SK-N-SH treated with all-trans-retinoic acid at 6 μM for 48 hours (cell line): ENCODE measurements at regions not wholly inside any gene's neighbourhood (a gene's known extent, or its start where the extent isn't known, plus 50 kb on each side); places are given as distances from the start of the nearest gene placed in this dataset.

Experiments used
- ATAC-seq: fragments of 200-7000 bp; cut with Tn5 transposase; 3 replicates; pipeline ENCODE4 v1.9.1; 2020; ENCODE audit warnings: mild to moderate bottlenecking, moderate library complexity
- ARNTL ChIP-seq: fragments of 450-650 bp; formaldehyde crosslinking; IDR thresholded peaks from 2 replicates; pipeline ENCODE4 v1.5.0; 2020; ENCODE audit warnings: low read depth, mild to moderate bottlenecking, moderate library complexity, borderline replicate concordance
- BACH2 ChIP-seq: fragments of 250-450 bp; sonication (Bioruptor Pico); IDR thresholded peaks from 2 replicates; pipeline ENCODE4 v1.9.0; 2021; ENCODE audit warnings: mild to moderate bottlenecking, borderline replicate concordance
- CREB5 ChIP-seq: fragments of 250-450 bp; sonication (Bioruptor Pico); IDR thresholded peaks from 2 replicates; pipeline ENCODE4 v1.5.1; 2020; ENCODE audit warnings: low read depth, mild to moderate bottlenecking, moderate library complexity
- ESRRG ChIP-seq: fragments of 250-450 bp; sonication (Bioruptor Pico); IDR thresholded peaks from 2 replicates; pipeline ENCODE4 v1.6.1; 2021; ENCODE audit warnings: mild to moderate bottlenecking
- GLIS3 ChIP-seq: fragments of 250-450 bp; sonication (Bioruptor Pico); IDR thresholded peaks from 2 replicates; pipeline ENCODE4 v1.5.0; 2020; ENCODE audit warnings: mild to moderate bottlenecking, moderate library complexity
- ISL1 ChIP-seq: fragments of 250-450 bp; sonication (Bioruptor Pico); IDR thresholded peaks from 2 replicates; pipeline ENCODE4 v2.1.2; 2022; ENCODE audit warnings: mild to moderate bottlenecking, moderate library complexity
- OSR1 ChIP-seq: fragments of 250-450 bp; sonication (Bioruptor Pico); IDR thresholded peaks from 2 replicates; pipeline ENCODE4 v1.8.0; 2022; ENCODE audit warnings: moderate library complexity, mild to moderate bottlenecking, inconsistent platforms
- PPARA ChIP-seq: fragments of 250-450 bp; sonication (Bioruptor Pico); IDR thresholded peaks from 2 replicates; pipeline ENCODE4 v1.5.0; 2020; ENCODE audit warnings: mild to moderate bottlenecking, borderline replicate concordance
- SNAI2 ChIP-seq: fragments of 250-450 bp; sonication (Bioruptor Pico); IDR thresholded peaks from 2 replicates; pipeline ENCODE4 v1.5.0; 2020; ENCODE audit warnings: mild to moderate bottlenecking, moderate library complexity
- TCF4 ChIP-seq: fragments of 250-450 bp; sonication (Bioruptor Pico); IDR thresholded peaks from 2 replicates; pipeline ENCODE4 v1.8.0; 2021; ENCODE audit warnings: mild to moderate bottlenecking, moderate library complexity, borderline replicate concordance
- TOX ChIP-seq: fragments of 250-450 bp; sonication (Bioruptor Pico); IDR thresholded peaks from 2 replicates; pipeline ENCODE4 v1.8.0; 2021; ENCODE audit warnings: mild to moderate bottlenecking, moderate library complexity, borderline replicate concordance
- ZC3H10 ChIP-seq: fragments of 250-450 bp; sonication (Bioruptor Pico); IDR thresholded peaks from 2 replicates; pipeline ENCODE4 v1.5.1; 2021; ENCODE audit warnings: mild to moderate bottlenecking, moderate library complexity
- ZFP3 ChIP-seq: fragments of 250-450 bp; sonication (Bioruptor Pico); IDR thresholded peaks from 2 replicates; pipeline ENCODE4 v1.5.0; 2020; ENCODE audit warnings: mild to moderate bottlenecking, moderate library complexity
- ZFP30 ChIP-seq: fragments of 450-650 bp; formaldehyde crosslinking; IDR thresholded peaks from 2 replicates; pipeline ENCODE4 v1.5.0; 2022; ENCODE audit warnings: mild to moderate bottlenecking, moderate library complexity
- ZNF565 ChIP-seq: fragments of 450-650 bp; formaldehyde crosslinking; conservative IDR thresholded peaks from 2 replicates; pipeline ENCODE4 v1.5.0; 2020; ENCODE audit warnings: low read depth, mild to moderate bottlenecking, moderate library complexity
- ZNF70 ChIP-seq: fragments of 450-650 bp; formaldehyde crosslinking; IDR thresholded peaks from 2 replicates; pipeline ENCODE4 v1.5.0; 2020; ENCODE audit warnings: mild to moderate bottlenecking, moderate library complexity
- TF ChIP-seq, protein P1 (sequence below): fragments of 250-450 bp; sonication (Bioruptor Pico); IDR thresholded peaks from 2 replicates; pipeline ENCODE4 v1.8.0; 2021; ENCODE audit warnings: low read depth, mild to moderate bottlenecking, moderate library complexity, borderline replicate concordance
- TF ChIP-seq, protein P2 (sequence below): fragments of 250-450 bp; sonication (Bioruptor Pico); IDR thresholded peaks from 2 replicates; pipeline ENCODE4 v1.8.0; 2020; ENCODE audit warnings: mild to moderate bottlenecking, moderate library complexity, borderline replicate concordance
- TF ChIP-seq, protein P3 (sequence below): fragments of 250-450 bp; sonication (Bioruptor Pico); IDR thresholded peaks from 2 replicates; pipeline ENCODE4 v1.5.0; 2020; ENCODE audit warnings: mild to moderate bottlenecking, moderate library complexity

DNA sequence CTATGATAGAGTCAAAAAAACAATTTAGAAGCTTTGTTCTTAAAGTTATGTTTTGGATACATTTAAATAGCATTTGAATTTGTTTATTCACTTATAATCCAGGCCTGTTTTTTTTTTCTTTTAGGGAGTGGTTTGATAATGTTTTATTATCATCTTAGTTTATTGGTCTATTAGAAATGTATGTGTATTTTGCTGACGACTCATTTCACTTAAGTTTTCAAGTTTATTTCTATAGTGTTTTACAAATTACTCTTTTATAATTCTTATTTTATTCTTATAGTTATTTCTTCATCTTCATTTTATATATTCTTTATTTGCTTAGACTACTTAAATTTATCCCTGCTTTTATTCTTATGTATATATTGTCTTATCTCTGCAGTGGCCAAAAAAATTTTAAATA is 804.5 kb downstream of the NR4A2 start:
- TF ChIP-seq, protein P1, sequence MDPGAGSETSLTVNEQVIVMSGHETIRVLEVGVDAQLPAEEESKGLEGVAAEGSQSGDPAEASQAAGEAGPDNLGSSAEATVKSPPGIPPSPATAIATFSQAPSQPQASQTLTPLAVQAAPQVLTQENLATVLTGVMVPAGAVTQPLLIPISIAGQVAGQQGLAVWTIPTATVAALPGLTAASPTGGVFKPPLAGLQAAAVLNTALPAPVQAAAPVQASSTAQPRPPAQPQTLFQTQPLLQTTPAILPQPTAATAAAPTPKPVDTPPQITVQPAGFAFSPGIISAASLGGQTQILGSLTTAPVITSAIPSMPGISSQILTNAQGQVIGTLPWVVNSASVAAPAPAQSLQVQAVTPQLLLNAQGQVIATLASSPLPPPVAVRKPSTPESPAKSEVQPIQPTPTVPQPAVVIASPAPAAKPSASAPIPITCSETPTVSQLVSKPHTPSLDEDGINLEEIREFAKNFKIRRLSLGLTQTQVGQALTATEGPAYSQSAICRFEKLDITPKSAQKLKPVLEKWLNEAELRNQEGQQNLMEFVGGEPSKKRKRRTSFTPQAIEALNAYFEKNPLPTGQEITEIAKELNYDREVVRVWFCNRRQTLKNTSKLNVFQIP (CRISPR knock-in tag): no peak
- TF ChIP-seq BACH2 (CRISPR knock-in tag) (no peak), ARNTL (no peak), GLIS3 (CRISPR knock-in tag) (no peak), ZC3H10 (CRISPR knock-in tag) (no peak), OSR1 (CRISPR knock-in tag) (no peak), SNAI2 (CRISPR knock-in tag) (no peak), PPARA (no peak), TOX (CRISPR knock-in tag) (no peak), ZFP3 (CRISPR knock-in tag) (no peak)
- TF ChIP-seq, protein P2, sequence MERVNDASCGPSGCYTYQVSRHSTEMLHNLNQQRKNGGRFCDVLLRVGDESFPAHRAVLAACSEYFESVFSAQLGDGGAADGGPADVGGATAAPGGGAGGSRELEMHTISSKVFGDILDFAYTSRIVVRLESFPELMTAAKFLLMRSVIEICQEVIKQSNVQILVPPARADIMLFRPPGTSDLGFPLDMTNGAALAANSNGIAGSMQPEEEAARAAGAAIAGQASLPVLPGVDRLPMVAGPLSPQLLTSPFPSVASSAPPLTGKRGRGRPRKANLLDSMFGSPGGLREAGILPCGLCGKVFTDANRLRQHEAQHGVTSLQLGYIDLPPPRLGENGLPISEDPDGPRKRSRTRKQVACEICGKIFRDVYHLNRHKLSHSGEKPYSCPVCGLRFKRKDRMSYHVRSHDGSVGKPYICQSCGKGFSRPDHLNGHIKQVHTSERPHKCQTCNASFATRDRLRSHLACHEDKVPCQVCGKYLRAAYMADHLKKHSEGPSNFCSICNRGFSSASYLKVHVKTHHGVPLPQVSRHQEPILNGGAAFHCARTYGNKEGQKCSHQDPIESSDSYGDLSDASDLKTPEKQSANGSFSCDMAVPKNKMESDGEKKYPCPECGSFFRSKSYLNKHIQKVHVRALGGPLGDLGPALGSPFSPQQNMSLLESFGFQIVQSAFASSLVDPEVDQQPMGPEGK (CRISPR knock-in tag): no peak
- no peak for ATAC-seq

DNA sequence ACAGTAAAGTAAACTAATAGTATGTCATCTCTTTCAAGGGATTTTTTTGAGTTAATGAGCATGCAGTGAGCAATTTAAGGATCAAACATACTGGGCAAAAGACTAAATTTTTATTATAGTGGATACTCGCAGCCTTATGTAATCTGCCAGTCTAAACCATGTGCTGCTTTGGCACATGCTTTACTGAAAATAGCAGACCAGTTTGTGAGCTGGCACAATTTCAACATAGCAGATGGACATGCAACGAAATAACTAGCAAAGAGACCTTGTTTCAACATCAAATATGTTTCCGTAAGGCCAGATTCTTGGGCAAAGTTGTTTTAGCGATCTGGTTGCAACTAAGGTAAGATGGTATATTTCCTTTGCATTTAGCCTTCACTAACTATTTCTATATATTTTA is 807.3 kb downstream of the NR4A2 start:
- ATAC-seq: no peak
- TF ChIP-seq ARNTL: no peak
- TF ChIP-seq BACH2 (CRISPR knock-in tag): no peak
- TF ChIP-seq ESRRG: no peak
- no peak for TF ChIP-seq TCF4
- no peak for TF ChIP-seq ZFP30 (CRISPR knock-in tag)
- TF ChIP-seq CREB5: no peak
- TF ChIP-seq OSR1 (CRISPR knock-in tag): no peak
- TF ChIP-seq, protein P3, sequence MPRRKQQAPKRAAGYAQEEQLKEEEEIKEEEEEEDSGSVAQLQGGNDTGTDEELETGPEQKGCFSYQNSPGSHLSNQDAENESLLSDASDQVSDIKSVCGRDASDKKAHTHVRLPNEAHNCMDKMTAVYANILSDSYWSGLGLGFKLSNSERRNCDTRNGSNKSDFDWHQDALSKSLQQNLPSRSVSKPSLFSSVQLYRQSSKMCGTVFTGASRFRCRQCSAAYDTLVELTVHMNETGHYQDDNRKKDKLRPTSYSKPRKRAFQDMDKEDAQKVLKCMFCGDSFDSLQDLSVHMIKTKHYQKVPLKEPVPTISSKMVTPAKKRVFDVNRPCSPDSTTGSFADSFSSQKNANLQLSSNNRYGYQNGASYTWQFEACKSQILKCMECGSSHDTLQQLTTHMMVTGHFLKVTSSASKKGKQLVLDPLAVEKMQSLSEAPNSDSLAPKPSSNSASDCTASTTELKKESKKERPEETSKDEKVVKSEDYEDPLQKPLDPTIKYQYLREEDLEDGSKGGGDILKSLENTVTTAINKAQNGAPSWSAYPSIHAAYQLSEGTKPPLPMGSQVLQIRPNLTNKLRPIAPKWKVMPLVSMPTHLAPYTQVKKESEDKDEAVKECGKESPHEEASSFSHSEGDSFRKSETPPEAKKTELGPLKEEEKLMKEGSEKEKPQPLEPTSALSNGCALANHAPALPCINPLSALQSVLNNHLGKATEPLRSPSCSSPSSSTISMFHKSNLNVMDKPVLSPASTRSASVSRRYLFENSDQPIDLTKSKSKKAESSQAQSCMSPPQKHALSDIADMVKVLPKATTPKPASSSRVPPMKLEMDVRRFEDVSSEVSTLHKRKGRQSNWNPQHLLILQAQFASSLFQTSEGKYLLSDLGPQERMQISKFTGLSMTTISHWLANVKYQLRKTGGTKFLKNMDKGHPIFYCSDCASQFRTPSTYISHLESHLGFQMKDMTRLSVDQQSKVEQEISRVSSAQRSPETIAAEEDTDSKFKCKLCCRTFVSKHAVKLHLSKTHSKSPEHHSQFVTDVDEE (CRISPR knock-in tag): no peak
- no peak for TF ChIP-seq PPARA
- TF ChIP-seq ZNF70 (CRISPR knock-in tag): no peak
- TF ChIP-seq, protein P1 (CRISPR knock-in tag): no peak
- TF ChIP-seq TOX (CRISPR knock-in tag): no peak
- TF ChIP-seq ZNF565 (CRISPR knock-in tag): no peak
- TF ChIP-seq ISL1: no peak

GRCh38 chr2:155519529-155520130 is 812.9 kb downstream of the NR4A2 start:
- TF ChIP-seq, protein P3 (CRISPR knock-in tag): no peak
- TF ChIP-seq, protein P2 (CRISPR knock-in tag): no peak
- TF ChIP-seq SNAI2 (CRISPR knock-in tag): no peak
- no peak for ATAC-seq
